ENCODE measurements at regions not wholly inside any gene's neighbourhood (a gene's known extent, or its start where the extent isn't known, plus 50 kb on each side); places are given as distances from the start of the nearest gene placed in this dataset.
"Not testable (repeated sequence)": the region's sequence is repeated elsewhere in the genome, so short reads cannot be mapped to it uniquely, and the experiment has no call there.

DNA sequence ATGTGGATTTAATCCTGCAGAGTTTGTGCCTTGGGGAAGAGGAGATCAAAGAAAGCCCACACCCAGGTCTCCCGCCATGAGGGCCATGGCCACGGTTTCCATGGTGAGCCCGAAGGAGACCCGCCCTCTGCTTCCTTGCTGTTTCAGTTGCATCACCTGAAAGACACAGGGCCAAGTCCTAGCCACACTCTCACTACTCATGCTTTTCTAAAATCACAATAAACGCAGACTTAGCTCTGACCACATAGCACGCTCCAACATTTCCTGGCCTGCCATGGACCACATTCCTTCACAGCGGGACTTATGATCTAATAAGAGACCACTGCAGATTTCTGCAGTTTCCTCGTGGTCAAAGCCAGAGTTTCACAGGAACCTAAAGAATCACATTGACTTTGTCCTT lies 426.0 kb upstream of the NR3C2 start:
- no peak for DNase-seq

DNA sequence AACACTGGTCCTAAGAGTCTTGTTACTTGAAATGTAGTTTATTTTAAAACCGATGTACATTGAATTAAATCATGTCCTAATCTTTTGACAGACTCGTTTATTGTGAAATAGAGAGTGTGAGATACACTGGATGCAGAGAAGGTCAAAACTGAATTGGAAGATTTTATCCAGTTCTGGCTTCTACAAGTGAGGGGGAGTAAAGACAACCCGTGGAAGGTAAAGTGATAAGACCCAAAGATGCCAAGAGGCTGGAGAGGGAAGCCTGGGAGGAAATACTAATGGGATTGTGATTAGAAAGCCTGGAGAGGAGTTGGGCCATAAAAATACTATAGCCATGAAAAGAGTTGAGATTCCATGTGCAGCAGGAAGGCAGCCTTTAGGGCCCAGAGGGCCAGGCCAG lies 424.5 kb upstream of the NR3C2 start:
- DNase-seq = no peak

DNA sequence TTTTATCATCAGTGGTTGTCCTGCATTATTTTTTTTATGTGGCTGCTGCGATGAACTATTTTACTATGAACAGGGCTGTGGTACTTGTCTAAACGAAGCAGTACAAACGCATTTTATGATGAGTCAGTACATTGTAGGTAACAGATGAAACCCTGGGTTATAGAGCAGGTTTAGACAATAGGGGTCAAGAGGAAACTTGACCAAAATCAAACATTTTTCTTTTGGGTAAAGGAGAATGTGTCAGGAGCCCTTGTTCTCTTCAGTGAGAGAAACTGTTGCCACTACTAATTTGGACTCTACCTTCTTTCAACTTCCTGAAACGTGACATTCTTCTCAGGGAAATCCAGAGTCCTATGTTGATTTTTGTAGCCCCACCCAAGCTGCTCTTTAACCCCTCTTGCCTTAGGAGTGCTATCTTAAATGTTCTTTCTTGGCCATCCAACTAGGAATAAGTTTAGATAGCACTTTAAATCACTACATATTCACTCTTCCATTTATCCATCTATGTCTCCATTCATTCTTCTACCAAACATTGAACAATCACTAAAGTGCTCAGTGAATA lies 415.8 kb upstream of the NR3C2 start:
- DNase-seq = no peak

DNA sequence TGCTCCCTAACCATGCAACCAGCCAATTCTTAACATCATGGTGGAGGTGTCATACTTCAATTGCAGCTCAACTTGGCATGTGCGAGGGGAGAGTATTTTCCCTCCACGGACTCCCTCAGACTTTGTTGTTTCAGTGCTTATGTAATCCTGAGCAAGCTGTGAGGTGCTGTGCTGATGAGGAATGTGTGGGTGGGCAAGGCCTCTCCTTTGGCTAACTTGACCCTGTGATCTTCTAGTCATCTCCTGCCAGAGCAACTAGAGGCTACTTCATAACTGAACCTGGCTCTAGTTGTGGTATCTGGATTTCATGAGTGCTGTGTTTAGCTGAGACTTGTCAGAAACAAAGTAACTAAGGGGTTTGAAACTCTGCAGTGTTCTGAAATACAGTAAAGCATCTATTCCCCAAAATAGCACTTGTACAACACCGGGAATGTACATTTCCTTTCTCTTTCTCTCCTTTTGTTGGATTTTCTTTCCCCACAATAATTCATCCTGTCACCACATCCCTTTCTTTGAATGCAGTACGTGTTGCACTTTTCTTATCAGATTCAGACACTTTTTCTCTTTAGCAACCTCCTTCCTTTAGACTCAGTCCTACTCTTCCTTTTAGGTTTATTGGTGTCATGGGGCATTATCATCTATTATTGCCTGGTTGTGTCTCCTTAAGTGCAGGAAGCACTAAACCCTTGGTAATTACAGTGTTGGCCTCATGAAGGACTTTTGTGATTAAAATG lies 415.2 kb upstream of the NR3C2 start:
- DNase-seq = peak in 2 of 3 donors; percentile 18 to 25

DNA sequence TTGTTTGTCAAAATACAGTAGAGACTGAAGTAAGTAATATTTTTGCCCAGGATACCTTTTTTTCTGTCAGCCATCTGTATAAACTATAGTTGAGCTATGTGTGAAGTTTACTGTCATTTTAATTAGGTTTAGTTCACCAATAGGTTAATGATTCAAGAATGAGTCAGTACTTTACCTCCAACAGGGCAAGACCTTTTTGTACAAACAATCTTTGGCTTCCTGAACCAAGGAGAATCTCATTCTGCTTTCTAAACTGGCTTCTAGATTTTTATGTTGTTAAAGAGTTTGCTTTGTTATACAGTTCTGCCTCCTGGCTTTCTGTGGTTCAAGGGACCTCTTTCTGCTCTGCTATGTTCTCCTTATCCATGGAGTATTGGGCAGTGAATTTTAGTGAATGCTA lies 412.0 kb upstream of the NR3C2 start:
- no peak for DNase-seq

DNA sequence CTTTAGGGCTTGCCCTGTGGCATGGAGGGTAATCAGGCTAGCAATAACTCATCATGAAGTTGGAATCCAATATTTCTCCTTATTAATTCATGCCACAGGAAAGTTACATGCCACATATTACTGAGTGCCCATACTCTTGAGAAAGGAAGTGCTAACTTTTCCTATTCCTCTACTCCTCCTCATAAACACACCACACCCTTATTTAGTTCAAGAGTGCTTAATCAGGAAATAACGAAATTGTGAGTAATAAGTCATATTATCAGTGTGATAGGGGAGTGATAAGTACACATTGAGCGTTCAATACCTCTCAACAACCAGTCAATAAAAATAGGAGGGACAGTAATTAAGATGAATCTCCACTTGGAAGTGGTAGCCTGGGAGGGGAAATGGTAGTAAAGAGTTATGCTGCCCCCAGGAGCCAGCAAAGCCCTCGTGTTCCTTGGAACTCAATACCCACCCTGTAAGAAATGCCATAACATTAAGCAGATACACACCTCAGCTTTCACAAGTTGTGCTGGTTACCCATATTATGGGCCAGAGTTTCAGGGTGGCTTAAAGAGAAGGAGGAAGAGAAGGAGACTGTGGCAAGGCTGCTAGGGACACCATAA lies 410.0 kb upstream of the NR3C2 start:
- DNase-seq = no peak

DNA sequence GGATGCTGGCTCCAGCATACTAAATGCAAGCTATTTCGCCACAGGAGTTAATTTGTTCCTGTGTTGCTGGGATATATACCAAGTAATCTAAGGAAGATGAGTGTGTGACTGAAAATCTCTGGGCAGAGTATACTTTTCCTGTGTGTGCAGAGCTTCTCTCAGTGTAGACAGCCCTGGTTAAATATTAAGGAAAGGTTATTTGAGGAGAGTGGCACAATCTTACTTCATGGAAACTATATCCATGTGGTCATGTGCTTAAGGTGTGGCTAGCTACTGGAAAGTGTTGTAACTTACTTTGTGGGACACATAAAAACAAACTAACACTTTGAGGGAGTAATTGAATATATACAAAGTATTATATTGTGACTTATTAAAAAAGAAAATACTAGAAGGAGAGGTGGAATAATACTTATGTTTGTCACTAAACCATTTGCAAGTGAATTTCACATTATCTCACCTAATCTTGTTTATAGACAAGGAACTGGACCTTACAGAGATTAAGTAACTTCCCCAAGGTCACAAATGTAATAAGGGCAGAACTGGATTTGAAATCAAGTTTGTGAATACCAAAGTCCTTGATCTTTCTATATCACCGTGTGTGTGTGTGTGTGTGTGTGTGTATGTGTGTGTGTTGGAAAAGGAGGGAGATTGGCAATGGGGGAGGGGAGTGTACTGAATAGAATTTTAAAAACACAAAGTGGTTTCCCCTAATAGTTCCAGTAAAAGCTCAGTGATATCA lies 408.2 kb upstream of the NR3C2 start:
- no peak for DNase-seq

DNA sequence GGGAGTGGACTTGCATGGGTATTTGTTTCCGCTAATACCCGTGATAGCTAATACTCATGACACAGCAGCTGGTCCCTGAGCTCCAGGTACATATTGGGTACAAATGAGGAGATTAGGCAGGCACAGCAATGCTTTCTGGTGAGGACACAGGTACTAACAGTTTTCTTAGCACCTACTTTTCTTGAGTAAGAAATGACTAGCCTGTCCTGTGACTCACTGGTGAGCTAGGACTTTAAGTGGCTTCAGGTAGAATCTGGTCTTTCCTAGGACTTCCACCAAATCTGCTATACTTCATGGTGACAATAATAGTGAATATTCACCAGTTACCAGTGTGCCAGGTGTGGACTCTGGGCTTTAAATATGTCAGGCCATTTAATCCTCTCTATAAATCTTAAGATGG lies 407.4 kb upstream of the NR3C2 start:
- no peak for DNase-seq

DNA sequence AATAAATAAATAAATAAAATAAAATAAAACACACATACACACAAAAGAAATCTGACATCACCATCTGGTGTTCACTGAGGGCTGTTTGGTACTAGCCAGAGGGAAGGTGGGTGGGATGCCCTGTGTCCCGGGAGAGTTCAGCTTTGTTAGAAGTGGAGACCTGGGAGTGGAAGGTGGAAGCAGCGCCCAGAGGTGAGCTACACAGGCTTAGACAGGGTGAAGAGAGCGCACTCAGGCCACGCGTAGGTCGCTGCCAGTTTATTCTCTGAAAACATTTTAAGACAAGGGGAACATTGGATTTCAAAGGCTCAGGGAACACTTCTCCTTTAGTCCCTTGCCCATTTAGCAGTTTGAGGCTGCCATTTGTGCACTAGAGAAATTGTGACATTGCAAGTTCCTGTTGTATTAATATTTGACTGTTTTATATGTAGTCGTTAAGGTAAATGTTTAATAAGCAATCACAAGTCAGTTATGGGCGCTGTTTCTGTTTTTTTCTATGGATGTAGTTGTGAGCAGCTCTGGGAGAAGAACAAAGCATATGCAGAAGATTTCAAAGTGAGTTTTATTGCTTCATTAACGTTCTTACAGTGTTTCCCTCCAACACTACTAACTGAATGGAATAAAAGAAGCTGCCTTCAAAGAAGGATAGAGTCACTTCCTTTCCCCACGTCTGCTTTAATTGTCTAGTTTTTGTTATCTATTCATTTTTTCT lies 405.5 kb upstream of the NR3C2 start:
- no peak for DNase-seq

DNA sequence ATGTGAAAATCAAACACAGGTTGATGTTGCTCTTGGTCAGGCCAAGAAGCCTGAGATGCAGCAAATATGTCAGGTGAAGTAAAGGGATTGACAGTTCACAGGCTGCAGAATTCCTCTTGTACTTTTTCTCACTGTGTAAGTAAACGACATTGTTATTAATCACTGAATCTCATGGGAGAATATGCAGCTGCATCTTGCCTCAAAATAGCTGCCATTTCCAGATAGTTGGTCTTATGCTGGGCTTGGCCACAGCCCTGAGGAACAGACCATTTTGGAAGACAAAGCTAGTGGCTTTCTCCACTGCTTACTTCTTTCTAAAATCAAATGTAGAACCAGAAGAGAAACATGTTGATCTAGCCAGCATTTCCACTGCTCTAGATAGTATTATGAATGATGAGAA lies 403.4 kb upstream of the NR3C2 start:
- peak in 1 of 3 donors; percentile 32 for DNase-seq

DNA sequence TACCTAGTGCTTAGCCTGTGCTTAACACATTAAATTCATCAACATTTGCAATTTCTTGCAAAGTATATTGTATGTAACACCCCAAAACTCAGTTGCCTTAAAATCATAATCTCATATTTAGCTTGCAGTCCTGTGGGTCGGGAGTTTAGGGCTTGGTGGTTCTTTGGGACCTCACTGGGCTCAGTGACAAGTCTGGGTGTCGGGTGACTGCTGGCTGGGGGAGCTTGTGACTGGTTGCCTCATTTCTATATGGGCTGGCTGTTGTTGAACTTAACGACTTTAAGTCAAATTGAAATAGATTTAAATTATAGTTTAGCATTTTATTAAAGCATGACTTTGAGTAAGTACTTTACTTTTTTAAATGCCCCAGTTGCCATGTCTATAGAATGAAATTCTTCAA lies 401.4 kb upstream of the NR3C2 start:
- no peak for DNase-seq

DNA sequence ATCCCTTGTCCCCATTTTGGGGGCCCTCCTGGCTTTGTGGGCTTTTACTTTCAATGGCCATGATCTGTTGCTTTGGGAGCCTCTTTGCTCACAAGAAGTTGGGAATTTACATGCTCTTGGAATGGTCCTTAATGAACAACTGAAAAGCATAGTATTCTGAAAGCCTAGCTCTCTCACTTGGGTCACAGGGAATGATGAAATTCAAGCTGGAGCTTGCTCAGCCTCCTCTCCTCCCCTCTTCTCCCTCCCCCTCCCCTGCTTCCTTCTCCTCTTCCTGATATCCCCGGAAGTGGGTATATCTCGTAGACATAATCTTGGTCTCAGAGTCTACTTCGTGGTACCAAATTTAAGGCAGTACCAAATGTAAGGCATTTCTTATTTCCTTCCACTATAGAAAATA lies 400.6 kb upstream of the NR3C2 start:
- DNase-seq = no peak

DNA sequence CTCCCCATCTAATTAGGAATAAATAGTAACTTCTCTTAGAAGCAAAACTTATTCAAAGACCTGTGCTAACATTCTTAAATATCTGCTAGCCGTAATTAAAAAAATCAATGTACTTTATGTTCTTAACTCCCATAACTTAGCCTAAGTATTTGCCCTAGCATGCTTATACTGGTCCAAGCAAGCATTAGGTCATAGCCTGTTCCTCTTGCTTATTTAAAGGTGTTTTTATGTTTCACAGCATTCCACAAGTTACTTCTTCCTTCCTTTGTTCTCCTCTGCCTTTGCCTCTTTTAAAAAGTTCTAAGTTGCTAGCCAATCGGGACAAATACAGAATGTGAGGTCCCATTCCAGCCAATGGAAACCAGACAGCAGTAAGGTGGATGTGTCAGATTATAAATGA lies 395.4 kb upstream of the NR3C2 start:
- not testable (repeated sequence) for DNase-seq

DNA sequence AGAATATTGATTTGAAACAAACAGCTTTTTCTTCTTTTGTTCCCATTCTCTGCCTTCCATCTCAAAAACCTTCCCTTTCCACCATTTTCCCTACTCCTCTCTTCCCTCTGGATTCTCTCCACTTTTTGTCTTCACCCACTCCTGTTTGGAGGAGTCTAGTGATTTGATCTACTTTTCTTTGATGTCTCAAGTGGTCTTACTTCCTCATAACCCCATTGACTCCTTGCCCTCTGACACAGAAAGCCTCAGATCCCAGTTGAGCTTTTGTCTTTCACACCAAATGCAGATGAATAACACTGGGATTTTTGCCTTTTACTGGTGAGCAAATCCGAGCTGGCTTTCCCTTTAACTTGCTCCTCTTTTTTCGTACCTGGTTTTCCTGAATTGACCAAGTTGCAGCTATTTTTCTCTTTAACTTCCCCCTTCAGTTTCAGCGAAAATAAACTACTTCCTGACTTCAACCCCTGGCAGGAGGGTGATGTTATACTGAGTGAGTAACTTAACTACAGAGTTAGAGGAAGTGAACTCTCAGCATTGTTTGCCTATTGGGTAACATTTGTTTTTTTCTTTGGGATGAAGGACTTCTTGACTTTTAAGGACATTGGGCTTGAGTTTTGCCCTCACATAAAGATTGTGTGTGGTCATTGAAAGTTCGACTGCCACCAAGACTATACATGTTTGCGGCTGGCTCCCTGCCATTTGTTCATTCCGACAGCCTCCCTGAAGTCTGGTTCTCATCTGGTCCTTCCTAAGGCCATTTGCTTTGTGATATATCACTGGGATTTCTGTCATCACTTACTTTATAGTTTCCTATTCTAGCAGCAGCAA lies 392.8 kb upstream of the NR3C2 start:
- DNase-seq = peak in 2 of 3 donors; percentile 64 to 69

DNA sequence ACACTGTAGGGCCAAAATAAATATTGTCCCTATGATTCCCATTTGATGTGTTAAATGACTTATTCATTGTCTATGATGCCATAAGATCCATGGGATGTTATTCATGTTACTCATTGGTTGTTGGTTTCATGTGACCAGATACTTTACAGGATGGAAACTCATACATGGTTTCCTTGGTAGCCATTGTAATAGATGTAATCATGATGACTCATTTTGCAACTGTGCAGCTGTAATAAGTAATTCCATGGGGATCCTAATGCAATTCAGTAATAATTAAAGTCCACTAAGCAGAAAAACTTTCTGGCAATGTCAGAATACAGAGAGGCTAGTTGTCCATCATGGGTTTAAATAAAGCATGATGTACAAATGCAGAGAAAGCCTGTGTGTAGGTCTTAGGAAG lies 389.7 kb upstream of the NR3C2 start:
- DNase-seq = peak in 2 of 3 donors; percentile 47 to 78

DNA sequence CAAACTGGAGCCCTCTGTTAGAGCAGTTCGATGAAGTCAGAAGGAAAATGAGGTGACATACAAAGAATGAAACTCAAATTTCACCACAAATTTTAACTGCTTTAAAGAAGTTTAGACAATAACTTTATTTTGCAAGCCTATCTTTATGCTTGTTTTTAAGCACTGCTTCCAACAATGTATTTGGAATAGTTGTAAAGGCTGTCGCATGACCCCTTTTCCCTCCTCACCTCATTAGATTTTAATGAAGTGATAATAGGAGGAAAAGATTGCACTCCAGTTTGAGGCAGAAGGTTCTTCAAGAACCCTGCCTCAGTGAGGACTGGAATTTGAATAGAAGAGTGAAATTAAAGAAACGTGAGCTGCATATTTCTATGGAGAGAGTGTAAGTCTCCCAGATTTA lies 386.1 kb upstream of the NR3C2 start:
- DNase-seq = no peak

DNA sequence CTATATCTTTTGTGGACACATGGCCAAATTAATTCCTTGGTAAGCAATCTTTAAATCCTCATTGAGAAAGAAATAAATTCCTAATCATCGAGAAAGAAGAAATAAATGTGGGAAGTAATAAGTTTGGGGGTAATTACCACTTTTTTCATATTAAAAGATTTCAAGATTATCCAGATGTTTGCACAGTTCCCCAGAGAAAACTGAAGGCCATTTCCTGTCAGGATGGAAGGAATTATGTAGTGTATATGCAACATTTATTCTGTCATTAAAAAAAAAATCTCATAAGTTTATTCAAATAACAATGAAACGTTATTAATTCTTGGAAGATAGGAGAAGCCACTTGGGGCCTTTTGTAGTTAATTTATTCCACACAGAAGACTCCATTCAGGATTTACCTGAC lies 385.6 kb upstream of the NR3C2 start:
- DNase-seq = peak in 1 of 3 donors; percentile 65

DNA sequence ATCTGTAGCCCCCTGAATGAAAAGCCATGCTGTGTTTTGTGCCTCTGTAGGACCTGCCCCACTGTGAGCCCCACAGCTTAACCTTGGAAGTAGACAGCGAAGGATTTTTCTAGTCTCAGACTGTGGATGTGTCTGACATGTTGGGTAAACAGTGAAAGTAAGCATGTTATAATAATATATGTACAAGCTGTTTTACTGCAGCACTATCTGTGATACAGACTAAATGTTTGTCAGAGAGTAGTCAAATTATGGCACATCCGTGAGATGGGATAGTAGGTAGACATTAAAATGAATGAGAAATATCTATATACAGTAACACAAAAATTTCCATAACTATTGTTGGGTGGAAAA lies 381.2 kb upstream of the NR3C2 start:
- DNase-seq = no peak

DNA sequence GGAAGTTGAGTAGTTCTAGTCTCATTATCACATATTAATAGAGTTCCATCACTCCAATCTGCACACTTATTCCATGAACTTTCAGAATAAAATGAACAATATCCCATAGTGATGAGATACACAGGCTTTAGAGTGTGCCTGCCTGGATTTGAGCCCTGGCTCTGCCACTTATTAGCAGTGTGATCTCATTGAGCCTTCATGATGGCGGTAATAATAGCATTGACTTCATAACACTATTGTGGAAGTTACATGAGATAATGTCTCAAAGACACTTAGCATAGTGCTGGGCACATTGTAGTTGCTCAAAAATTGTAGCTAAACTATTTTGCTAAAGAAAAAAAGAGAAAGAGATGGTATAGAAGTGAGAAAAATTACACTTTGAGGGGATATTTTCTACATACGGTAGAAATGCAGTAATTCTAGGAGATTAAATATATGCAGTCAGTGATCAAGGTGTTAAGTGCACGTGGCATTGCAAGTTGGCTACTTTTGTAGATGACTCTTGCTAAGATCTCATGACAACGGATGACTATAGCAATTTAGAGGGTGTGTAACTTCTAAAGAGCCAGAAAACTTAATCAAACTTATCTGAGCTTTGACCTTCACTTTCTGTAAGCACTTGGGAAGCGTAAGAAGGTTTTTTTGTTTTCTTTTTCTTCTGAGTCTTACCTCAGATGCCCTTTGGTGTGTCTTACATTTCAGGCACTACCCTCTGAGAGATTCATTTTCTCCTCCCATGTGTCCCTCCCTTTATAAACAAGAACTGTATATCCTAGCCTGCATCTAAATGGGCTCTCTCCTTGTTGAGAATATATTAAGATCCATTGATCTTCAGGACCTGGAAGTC lies 380.6 kb upstream of the NR3C2 start:
- no peak for DNase-seq

DNA sequence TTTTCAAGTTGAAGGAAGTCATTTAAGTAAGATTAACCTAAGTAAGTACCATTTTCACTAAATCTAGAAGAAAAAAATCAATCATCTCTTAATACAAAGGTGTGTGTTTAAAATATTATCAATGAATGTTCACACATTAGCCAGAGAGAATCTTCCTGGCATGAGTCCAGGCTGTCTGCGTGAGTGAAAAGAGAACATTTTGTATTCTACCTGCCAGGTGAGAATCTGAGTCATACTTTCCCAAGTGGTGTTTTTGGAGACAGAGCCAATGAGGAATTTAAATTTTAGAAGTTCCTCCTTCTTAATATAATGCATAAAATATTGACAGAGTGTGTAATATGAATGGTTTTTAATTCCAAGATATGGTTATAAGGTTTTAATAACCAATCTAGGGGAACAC lies 371.8 kb upstream of the NR3C2 start:
- no peak for DNase-seq

Data from muscle of back (tissue), 3 donors.